SU-DHL-6 (cell line): ENCODE measurements at regions not wholly inside any gene's neighbourhood (a gene's known extent, or its start where the extent isn't known, plus 50 kb on each side); places are given as distances from the start of the nearest gene placed in this dataset.
"Not testable (repeated sequence)": the region's sequence is repeated elsewhere in the genome, so short reads cannot be mapped to it uniquely, and the experiment has no call there.

Source experiments
- H2AFZ ChIP-seq: fragments of 200-600 bp; sonication (generic); 2 replicates; pipeline ENCODE4 v1.6.1; 2014; ENCODE audit warnings: low read depth, mild to moderate bottlenecking, moderate library complexity, mixed read lengths, antibody characterized with exemption, low read length; ENCODE audit not compliant: severe bottlenecking
- H3F3A ChIP-seq: fragments of 200-600 bp; shearing (Covaris generic); 2 replicates; pipeline ENCODE4 v1.6.0; 2016; ENCODE audit warnings: antibody characterized with exemption, mild to moderate bottlenecking; ENCODE audit not compliant: insufficient read depth
- H3K27ac ChIP-seq: fragments of 200-600 bp; sonication (generic); 2 replicates; pipeline ENCODE4 v1.5.1; 2016; ENCODE audit warnings: low read depth, mild to moderate bottlenecking, low read length, moderate library complexity, mixed read lengths
- H3K27me3 ChIP-seq: fragments of 200-600 bp; sonication (generic), shearing (Covaris generic); 2 replicates; pipeline ENCODE4 v1.6.0; 2014; ENCODE audit warnings: mild to moderate bottlenecking, low read length
- H3K36me3 ChIP-seq: fragments of 200-600 bp; sonication (generic); 2 replicates; pipeline ENCODE4 v1.6.1; 2014; ENCODE audit warnings: mild to moderate bottlenecking, low read length, mixed read lengths
- H3K4me2 ChIP-seq: fragments of 300-600, 200-600 bp; shearing (Covaris generic), sonication (generic); 2 replicates; pipeline ENCODE4 v1.6.0; 2014; ENCODE audit warnings: low read length, low read depth, mild to moderate bottlenecking; ENCODE audit not compliant: poor library complexity, severe bottlenecking
- H3K4me3 ChIP-seq: fragments of 200-600 bp; sonication (generic); 2 replicates; pipeline ENCODE4 v1.5.1; 2014; ENCODE audit warnings: antibody characterized with exemption, low read length, mild to moderate bottlenecking, mixed read lengths; ENCODE audit not compliant: insufficient read depth, poor library complexity, severe bottlenecking
- H3K79me2 ChIP-seq: fragments of 200-600 bp; sonication (generic); 2 replicates; pipeline ENCODE4 v1.6.1; 2014; ENCODE audit warnings: mild to moderate bottlenecking, low read length, moderate library complexity; ENCODE audit not compliant: insufficient read depth
- H3K9ac ChIP-seq: fragments of 200-600 bp; sonication (generic); 2 replicates; pipeline ENCODE4 v1.7.0; 2014; ENCODE audit warnings: mild to moderate bottlenecking, low read length
- H3K9me2 ChIP-seq: fragments of 200-600 bp; sonication (generic); replicated peaks from 2 replicates; pipeline ENCODE4 v1.6.1; 2014; ENCODE audit warnings: low read length; ENCODE audit not compliant: insufficient read depth
- H3K9me3 ChIP-seq: fragments of 200-600 bp; sonication (generic); 2 replicates; pipeline ENCODE4 v1.6.1; 2014; ENCODE audit warnings: low read length, mixed read lengths; ENCODE audit not compliant: insufficient read depth
- H4K20me1 ChIP-seq: fragments of 200-600 bp; sonication (generic); 2 replicates; pipeline ENCODE4 v1.6.1; 2014; ENCODE audit warnings: low read depth, mild to moderate bottlenecking, antibody characterized with exemption, low read length, moderate library complexity, mixed read lengths
- CTCF ChIP-seq: fragments of 200-600 bp; sonication (generic); IDR thresholded peaks from one replicate; pipeline ENCODE4 v1.5.1; 2017; ENCODE audit warnings: antibody characterized with exemption, mild to moderate bottlenecking, low read length, moderate library complexity; ENCODE audit not compliant: insufficient read depth, poor library complexity, severe bottlenecking
- EZH2phosphoT487 ChIP-seq: fragments of 200-600 bp; sonication (generic), shearing (Covaris generic); conservative IDR thresholded peaks from 2 replicates; pipeline ENCODE4 v1.6.1; 2018; ENCODE audit warnings: mild to moderate bottlenecking, antibody characterized with exemption, low read length, moderate library complexity, mixed read lengths

- H3K36me3 ChIP-seq: no peaks in the 10 kb centered on the region
- H3K9me3 ChIP-seq: no peaks in the 10 kb centered on the region
- H3K4me2 ChIP-seq: no peak overlapping the region
- no peaks in the 10 kb centered on the region for H3K79me2 ChIP-seq
- H3F3A ChIP-seq: no peaks in the 10 kb centered on the region
- TF ChIP-seq CTCF (no peak), EZH2phosphoT487 (no peak)
- no peak overlapping the region for H3K27ac ChIP-seq
- no peak overlapping the region for H3K4me3 ChIP-seq
- H3K27me3 ChIP-seq: no peaks in the 10 kb centered on the region
- no peak overlapping the region for H3K9ac ChIP-seq
- no peak overlapping the region for H2AFZ ChIP-seq
- H3K9me2 ChIP-seq: 0 out of 2 replicates have a peak, but pooled peaks cover 3% of the 10 kb centered on the region
- H4K20me1 ChIP-seq: no peaks in the 10 kb centered on the region
Measured at GRCh38 chr2:160592993-160593392, 99.4 kb upstream of the RBMS1 start.

- Histone ChIP-seq H3F3A (no peaks in the 10 kb centered on the region), H3K27ac (no peak overlapping the region), H3K36me3 (no peaks in the 10 kb centered on the region), H3K27me3 (no peaks in the 10 kb centered on the region), H3K4me3 (no peak overlapping the region), H3K9ac (no peak overlapping the region), H3K9me2 (0 out of 2 replicates have a peak, but pooled peaks cover 3% of the 10 kb centered on the region), H3K79me2 (no peaks in the 10 kb centered on the region), H2AFZ (no peak overlapping the region), H4K20me1 (no peaks in the 10 kb centered on the region), H3K4me2 (no peak overlapping the region), H3K9me3 (no peaks in the 10 kb centered on the region)
- TF ChIP-seq CTCF: no peak
- no peak for TF ChIP-seq EZH2phosphoT487
Measured at GRCh38 chr2:160596441-160596840, 102.8 kb upstream of the RBMS1 start.

- not testable (repeated sequence) for H3K79me2 ChIP-seq, H3K9me3 ChIP-seq, H3F3A ChIP-seq, H3K27me3 ChIP-seq, H3K27ac ChIP-seq, H3K4me2 ChIP-seq, H4K20me1 ChIP-seq, H3K4me3 ChIP-seq, H3K9me2 ChIP-seq, H3K36me3 ChIP-seq, H2AFZ ChIP-seq, H3K9ac ChIP-seq
Measured at GRCh38 chr2:160600437-160600836, 106.8 kb upstream of the RBMS1 start.

- H3F3A ChIP-seq: no peaks in the 10 kb centered on the region
- no peaks in the 10 kb centered on the region for H3K79me2 ChIP-seq
- no peak overlapping the region for H3K9ac ChIP-seq
- H2AFZ ChIP-seq: no peak overlapping the region
- TF ChIP-seq CTCF: no peak
- no peak for TF ChIP-seq EZH2phosphoT487
- no peaks in the 10 kb centered on the region for H3K9me3 ChIP-seq
- no peak overlapping the region for H3K4me2 ChIP-seq
- no peak overlapping the region for H3K4me3 ChIP-seq
- H3K27me3 ChIP-seq: no peaks in the 10 kb centered on the region
- no peaks in the 10 kb centered on the region for H3K36me3 ChIP-seq
- no peaks in the 10 kb centered on the region for H4K20me1 ChIP-seq
- no peaks in the 10 kb centered on the region for H3K9me2 ChIP-seq
- H3K27ac ChIP-seq: no peak overlapping the region
Measured at GRCh38 chr2:160602073-160602472, 108.5 kb upstream of the RBMS1 start.
